HG02885 (cell line): ENCODE measurements at regions not wholly inside any gene's neighbourhood (a gene's known extent, or its start where the extent isn't known, plus 50 kb on each side); places are given as distances from the start of the nearest gene placed in this dataset.
"Not testable (repeated sequence)": the region's sequence is repeated elsewhere in the genome, so short reads cannot be mapped to it uniquely, and the experiment has no call there.

Experiments
- ATAC-seq: cut with Tn5 transposase; IDR thresholded peaks from one replicate; pipeline ENCODE4 v1.9.1; 2021; ENCODE audit warnings: mild to moderate bottlenecking; ENCODE audit not compliant: unreplicated experiment, poor library complexity

DNA sequence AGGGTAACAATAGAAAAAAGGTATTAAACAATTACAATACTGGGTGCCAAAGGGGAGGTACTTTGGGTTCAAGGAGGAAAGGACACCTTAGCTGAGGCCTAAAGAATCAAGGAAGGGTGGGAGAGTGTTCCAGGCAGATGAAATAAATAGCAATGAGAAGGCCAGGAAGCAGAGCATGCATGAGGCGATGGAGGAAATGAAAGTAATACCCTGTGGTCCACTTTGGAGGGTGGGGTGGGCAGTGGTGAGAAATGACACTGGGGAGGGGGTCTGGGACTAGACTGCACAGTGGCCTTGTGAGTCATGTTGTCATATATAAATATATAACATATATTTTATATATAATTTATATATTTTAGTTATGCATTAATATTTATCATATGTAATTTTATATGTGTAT, 55.9 kb downstream of the BHLHE40 start:
- no peak for ATAC-seq

GRCh38 chr3:5035692-5036391, 56.6 kb downstream of the BHLHE40 start:
- no peak for ATAC-seq

DNA sequence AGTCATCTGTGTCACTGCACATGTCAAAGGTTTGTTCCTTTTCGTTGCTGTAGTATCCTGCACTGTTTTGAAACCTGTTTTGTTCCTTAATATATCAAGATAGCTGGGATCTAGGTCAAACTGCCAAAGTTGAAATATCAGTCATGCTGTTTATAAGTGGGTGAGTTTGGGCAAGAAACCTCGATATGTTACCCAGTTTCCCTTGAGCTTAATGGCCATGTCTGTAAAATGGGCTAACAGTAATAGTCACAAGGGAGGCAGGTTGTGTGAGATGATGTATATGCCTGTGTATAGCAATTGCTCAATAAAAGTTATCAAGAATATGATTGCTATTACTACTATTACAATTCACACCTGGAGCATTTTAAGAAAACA, 57.1 kb downstream of the BHLHE40 start:
- ATAC-seq: no peak

DNA sequence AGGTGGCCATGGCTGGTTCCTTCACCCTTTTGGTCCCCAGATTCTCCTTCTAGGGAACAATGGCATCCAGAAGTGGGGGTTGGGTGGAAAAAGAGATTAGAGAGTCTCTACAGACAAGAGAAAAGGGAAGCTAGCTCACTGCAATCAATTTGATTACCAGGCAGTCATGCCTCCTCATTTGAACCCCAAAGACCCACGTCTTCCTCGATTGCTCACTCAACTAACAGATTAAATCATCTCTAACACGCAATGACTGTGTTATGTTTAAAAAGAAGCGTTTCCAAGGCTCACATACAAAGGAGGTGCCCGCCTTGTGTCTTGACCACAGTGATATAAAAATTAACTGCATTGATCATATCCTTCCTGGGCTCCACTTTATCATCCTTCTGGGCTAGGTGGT, 57.6 kb downstream of the BHLHE40 start:
- ATAC-seq: no peak

DNA sequence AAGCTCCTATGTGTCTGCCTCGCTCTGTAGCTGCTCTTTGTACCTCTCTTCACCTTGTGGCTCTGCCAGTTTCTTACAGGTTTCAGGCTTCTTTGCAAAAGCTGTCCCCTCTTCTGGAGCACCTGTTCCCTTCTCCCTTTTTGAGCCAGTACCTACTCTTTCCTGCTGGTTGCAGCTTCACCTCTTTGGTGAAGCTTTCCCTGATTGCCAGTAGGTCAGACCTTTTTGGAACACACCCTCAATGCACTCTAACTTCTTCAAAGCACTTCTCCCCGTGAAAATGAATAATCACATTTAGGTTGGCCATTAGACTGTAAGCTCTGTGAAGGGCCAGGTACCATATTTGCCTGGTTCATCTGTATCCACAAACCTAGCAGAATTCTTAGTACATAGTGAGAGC, 60.3 kb downstream of the BHLHE40 start:
- no peak for ATAC-seq

GRCh38 chr3:5041315-5041714, 62.1 kb downstream of the BHLHE40 start:
- ATAC-seq: no peak

DNA sequence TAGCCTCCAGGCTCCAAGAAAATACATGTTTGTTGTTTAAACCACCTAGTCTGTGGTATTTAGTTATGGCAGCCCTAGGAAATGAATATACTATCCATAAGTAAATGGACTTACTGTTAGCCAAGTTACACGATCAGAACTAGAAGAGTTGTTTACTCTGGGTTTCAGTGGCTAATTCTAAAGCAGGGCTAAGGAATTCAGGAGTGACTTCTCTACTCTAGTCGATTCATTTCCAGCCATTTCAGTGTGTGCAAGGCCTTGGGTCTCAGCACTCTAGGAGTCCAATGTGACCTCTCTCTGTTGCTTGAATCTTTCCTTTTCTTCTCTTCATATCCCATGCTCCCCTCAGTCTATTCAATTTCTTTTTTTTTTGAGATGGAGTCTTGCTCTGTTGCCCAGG, 66.7 kb downstream of the BHLHE40 start:
- ATAC-seq: no peak

DNA sequence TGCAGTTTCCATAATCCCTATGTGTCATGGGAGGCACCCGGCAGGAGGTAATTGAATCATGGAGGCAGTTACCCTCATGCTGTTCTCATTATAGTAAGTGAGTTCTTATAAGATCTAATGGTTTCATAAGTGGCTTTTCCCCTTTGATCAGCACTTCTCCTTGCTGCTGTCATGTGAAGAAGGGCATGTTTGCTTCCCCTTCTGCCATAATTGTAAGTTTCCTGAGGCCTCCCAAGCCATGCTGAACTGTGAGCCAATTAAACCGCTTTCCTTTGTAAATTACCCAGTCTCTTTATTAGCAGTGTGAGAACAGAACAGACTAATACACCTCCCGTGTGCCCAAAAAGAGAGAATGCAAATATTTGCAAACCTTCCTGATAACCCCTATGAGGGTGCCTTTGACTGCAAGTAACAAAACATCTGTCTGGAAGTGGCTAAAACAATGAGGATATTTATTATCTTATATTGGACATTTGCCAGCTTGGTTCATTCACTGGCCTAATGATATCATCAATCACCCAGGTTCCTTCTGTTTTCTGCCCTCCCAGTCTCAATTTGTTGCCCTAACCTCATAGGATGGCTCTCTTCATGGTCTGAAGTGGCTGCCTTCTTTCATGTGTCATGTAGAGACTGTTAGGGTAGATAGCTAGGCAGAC, 68.7 kb downstream of the BHLHE40 start:
- ATAC-seq: no peak

- ATAC-seq: no peak
Measured at GRCh38 chr3:5051772-5052171, 70.3 kb upstream of the ARL8B start.

- ATAC-seq: no peak
Measured at GRCh38 chr3:5052247-5052646, 69.8 kb upstream of the ARL8B start.

DNA sequence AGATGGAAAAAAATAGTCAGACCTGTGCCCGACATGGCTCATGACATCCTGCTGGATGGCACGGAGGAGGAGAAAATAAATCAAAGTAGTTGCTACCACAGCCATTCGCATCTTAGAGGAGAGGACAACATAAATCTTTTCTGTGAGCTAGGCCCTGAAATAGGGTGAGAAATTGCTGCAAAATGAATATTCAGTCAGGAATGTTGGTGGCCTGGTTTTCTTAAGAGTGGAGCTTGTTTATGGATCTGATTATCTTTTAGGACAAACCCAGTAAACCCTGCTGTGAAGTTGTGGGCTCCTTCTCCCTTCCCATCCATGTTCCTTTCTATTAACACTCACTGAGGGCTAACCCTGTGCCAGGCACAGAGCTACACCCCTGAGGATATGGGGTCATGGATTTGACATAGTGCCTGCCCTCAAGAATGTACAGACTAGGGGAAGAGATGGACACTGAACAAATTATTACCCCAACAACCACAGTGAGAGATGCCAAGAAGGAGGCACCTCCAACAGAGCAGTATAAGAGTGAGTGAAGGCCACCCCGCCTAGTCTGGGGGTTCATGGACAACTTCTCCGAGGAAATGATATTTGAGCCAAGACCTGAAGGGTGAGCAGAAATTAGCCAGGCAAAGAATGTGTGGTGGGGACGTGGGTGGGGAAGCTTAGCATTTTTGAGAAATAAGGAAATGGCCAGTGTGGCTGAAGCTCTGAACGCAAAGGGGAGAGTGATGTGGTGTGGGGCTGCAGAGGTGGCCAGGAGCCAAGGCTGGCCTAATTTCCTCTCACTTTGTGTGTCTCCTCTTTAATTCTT, 68.9 kb upstream of the ARL8B start:
- peak; percentile 40 for ATAC-seq

GRCh38 chr3:5054098-5054497, 68.0 kb upstream of the ARL8B start:
- ATAC-seq: no peak

DNA sequence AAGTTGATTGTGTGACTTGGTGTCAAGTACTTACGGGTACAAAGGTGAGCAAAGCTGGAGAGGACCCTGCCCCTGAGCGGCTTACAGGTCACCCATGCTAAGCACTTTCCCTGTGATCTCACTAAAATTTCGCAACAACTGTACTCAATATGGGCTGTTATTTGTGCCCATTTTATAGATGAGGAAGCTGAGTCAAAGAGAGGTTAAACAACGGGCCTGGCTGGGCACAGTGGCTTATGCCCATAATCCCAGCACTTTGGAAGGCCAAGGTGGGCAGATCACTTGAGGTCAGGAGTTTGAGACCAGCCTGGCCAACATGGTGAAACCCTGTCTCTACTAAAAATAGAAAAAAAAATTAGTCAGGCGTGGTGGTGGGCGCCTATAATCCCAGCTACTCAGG, 67.5 kb upstream of the ARL8B start:
- not testable (repeated sequence) for ATAC-seq

DNA sequence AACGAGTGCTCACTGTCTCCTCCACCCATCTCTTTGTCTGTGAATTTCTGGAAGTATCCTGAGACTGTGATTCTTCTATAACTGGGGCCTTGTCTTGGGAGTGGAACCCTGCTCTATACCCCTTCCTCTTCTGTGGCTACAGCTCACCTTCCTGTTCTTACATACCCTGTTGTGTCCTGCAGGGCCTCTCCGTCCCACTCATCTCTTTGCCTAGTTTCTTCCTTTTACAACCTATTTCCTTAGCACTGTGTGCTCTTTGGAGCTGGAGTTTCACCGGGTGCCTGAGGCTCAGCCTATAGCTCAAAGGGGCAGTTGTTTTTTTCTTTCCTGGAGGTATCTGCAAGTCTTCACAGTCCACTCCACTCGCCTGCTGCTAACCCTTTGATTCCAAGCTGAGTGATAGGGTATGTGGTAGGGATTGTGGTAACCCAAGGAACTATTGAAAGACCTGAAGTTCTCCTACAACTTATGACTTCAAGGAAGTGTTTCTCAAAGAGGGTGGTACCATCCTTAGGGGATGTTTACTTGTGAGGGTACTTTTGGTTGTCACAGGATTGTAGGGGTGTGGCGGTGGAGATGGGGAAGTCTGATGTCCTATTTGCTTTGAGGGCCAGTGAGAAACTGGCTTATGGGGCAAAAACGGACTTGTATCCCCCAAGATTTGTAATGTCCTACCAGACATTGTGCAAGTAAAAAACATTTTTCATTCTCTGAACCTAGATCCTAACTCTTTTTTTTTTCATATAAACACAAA, 66.6 kb upstream of the ARL8B start:
- no peak for ATAC-seq

DNA sequence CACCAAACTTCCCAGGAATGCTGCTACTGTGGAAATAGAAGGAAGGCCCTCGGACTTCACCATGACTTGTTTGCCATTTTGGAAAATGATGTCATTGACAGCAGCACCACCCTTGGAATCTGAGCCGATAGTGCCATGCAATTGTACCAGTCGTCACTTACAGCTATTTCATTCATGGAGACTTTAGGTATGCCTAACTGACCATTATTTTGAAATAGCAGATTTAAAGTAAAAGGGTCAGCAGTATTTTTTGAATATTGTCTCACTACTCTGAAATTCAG, 66.0 kb upstream of the ARL8B start:
- ATAC-seq: no peak

- ATAC-seq: no peak
Measured at GRCh38 chr3:5057272-5057671, 64.8 kb upstream of the ARL8B start.

GRCh38 chr3:5057857-5058324, 64.2 kb upstream of the ARL8B start:
- peak; percentile 88 for ATAC-seq

GRCh38 chr3:5058471-5058951, 63.6 kb upstream of the ARL8B start:
- ATAC-seq: no peak

GRCh38 chr3:5059782-5060181, 62.3 kb upstream of the ARL8B start:
- ATAC-seq: no peak

DNA sequence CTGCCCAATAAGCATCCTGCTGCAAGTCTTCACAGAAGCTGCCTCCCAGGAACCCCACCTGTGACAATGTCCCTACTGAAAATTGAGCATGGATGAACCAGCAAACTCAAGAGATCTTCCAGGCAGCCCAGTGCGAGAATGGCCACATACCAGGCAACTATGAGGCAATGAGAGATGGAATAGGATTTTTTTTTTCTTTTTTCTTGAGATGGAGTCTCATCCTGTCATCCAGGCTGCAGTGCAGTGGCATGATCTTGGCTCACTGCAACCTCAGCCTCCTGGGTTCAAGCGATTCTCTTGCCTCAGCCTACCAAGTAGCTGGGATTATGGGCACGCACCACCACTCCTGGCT, 60.9 kb upstream of the ARL8B start:
- no peak for ATAC-seq

- no peak for ATAC-seq
Measured at GRCh38 chr3:5063724-5064123, 58.4 kb upstream of the ARL8B start.
